AG08395 (cell line): ENCODE measurements at regions not wholly inside any gene's neighbourhood (a gene's known extent, or its start where the extent isn't known, plus 50 kb on each side); places are given as distances from the start of the nearest gene placed in this dataset.
"Not testable (repeated sequence)": the region's sequence is repeated elsewhere in the genome, so short reads cannot be mapped to it uniquely, and the experiment has no call there.

Experiments used
- DNase-seq: peaks from one replicate; pipeline ENCODE4 v3.0.0; 2012; ENCODE audit warnings: mixed read lengths, low spot score

GRCh38 chr21:32940079-32941014, 85.4 kb upstream of the OLIG2 start:
- DNase-seq, result peak; percentile 34

- no peak for DNase-seq
Observed at GRCh38 chr21:32941263-32941662, 84.5 kb upstream of the OLIG2 start.

GRCh38 chr21:32946654-32947053, 79.1 kb upstream of the OLIG2 start:
- peak; percentile 7 for DNase-seq

DNA sequence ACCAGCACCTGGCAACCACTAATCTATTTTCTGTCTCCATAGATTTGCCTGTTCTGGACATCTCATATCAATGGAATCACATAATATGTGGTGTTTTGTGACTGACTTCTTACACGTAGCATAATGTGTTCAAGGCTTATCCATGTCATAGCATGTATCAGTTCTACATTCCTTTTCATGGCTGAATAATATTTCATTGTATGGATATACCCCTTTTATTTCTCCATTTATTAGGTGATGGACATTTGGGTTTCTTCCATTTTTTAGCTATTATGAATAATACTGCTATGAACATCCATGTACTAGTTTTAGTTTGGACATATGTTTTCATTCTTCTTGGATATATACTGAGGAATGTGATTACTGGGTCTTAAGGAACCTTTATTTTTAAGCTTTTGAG, 78.0 kb upstream of the OLIG2 start:
- DNase-seq, result no peak

DNA sequence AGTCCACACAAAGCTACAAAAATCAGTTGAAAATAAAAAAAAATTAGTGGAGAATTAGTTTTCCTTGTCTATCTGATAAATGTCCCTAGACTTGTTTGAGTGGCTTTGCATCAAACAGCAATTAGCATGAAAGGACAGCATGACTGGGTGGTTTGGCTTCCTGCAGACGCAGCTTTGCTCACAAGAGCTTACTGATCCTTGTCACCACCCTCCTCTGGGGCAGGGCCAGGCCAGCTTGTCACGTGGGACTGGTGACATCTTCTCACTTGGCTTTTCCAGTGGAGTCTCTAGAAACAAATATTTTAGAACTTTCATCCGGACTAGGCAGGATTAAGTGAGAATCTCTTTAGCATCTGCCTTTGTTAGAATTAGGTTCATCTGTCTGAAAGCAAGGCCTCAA, 76.0 kb upstream of the OLIG2 start:
- DNase-seq, result no peak

DNA sequence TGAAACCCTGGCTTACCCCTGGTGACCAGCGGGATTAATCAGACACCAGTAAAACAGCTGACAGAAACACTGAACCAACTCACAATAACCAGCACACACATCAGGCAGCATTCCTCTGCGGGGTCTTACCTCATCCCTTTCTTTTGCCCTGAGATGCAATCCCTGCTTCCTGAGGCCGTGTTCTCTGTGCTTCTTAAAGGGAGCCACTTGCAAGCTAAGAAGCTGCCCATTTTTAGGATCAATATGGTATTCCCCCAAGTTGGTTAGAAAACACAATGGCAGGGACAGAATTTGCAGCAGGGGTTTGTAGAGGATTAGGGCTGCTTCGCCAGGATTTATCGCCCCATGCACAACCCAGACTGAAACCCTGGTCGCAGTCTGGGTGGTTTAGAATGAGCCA, 74.7 kb upstream of the OLIG2 start:
- DNase-seq, result no peak

DNA sequence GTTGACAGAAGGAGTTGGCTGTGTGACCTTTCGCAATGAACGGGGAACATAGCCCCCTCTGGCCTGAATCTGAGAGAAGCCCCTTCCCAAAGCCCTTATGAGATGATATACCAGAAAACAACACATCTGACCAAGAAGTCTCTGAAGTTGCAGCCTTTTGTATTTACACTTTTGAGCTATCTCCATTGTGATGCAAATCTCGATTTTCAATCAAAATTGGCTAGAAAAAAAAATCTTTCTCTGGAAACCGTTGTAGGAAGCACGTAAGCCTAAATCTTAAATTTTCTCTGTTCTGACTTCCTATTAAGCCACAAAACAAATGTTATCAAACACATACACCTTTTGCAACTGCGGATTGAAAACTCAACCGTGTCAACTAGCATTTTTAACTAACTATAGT, 71.4 kb upstream of the OLIG2 start:
- DNase-seq, result no peak

DNA sequence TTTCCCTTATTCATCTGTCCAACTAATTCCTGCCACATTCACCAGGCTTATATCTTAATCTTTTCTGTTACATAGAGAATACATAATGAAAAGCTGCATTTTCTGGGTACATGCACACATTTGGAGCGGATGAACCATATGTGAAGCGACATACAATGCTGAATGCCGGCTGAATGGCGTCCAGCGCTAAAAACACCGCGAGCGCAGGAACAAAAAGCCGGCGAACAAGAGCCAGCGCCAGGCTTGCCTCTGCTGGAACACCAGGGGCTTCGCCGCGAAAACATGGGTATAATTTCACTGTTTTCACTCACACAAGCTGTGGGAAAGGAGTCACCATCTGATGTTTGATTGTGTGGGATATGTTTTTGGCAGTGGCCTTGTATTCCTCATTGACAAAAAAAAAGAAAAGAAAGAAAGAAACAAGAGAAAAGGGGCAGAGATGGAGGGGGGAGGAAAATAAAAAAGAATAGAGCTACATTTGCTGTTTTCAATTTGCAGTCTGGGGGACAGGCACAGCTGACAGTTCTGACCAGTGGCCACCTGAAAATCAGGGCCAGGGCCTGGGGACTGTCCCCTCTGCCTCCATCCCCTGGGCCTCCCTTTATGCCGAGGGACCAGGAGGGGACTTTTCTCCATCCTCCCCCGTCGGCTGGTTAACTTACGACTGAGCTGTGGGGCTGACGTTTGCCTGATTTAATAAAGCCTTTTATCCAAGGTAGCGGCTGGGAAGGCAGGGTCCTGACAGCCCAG, 70.2 kb upstream of the OLIG2 start:
- no peak for DNase-seq

- DNase-seq, result no peak
Observed at GRCh38 chr21:32956061-32956656, 69.6 kb upstream of the OLIG2 start.

DNA sequence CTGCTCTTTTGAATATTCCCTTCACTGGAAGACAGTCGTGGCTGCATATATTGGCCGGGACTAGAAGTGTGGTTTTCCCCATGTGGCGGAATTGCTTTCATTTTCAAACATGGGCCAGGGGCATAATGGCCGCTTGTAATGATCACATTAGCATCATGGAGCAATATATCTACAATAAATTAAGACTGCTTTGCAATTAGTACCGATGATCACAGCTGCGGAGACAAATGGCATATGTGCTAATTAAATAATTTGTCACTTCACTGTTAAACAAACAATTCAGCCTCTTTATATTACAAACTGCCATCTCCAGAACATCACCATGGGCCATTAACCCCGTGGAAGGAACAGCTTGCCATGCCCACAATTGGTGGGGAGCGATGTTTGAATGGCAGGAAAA, 68.2 kb upstream of the OLIG2 start:
- DNase-seq, result no peak

DNA sequence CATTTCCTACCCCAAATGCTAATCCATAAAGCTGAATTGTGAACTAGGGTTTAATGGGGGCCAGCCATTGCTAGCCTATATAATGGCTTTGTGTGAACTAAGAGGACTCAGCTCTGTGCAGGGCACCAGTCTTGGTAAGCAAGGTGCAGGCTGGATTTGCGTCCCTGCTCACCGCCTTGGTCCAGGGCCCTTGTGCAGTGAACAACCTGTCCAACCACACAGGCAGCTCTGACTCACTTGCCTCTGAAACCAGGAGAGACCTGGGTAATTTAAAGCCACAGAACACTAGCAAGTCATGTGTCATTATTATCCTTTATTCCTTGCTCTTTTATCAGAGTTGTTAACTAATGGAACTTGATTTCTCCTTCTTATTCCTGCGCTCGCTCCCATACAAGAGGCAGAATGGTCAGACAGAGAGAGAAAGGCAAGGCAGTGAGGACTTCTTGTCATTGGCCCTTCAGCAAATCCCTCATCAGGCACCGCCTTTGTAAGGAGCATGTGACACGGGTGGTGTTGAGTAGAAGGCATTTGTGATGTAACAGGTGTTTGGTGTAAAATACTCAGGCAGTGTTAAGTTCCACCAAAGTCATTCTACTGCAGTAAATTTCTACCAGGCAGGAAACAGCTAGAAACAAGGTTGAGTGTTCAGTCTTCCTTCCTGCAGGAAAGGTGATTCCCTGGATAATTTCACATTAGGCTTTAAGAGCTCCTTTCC, 67.3 kb upstream of the OLIG2 start:
- DNase-seq, result no peak

DNA sequence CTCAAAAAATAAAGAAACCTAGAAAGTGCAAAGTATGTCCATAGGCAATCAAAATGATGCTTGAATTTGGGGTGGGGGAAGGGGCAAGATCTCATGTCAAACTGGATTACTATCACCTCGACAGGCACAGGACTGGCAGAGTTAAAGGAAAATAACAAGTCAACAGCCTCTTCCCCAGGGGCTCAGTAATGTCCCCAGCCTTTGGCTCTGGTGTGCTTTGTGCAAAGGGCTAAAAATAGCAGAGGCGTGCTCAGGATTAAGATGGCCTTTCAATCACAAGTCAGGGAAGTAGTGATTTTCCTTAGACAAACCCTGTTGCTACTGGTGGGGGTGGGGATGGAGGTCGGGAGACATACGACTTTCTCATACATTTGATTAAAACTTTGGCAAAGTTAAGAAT, 63.5 kb upstream of the OLIG2 start:
- no peak for DNase-seq

DNA sequence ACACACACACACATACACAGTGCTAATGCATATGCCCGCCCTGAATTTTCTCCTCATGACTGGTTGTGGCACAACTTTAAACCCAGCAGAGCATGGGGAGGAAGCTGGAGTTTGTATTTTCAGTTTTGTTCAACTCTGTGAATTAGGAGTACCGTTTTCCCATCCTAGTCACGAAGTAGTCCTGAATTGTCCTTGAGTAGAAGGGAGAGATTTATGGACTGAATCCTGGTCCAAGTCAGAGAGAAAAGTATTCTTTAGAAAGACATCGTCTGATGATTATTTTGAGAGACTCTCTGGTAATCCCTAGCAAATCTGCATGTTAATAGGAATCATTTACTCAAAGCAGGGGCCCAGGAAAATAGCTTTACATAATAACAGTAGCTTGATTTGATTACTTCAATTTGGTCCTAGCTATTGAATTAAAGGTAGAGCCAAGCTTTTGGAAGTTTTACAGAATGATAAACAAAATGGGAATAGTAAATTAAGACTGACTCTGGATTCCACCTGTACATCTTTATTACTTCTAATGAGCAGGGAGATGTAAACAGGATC, 60.5 kb upstream of the OLIG2 start:
- no peak for DNase-seq

- no peak for DNase-seq
Observed at GRCh38 chr21:32966120-32966519, 59.6 kb upstream of the OLIG2 start.

DNA sequence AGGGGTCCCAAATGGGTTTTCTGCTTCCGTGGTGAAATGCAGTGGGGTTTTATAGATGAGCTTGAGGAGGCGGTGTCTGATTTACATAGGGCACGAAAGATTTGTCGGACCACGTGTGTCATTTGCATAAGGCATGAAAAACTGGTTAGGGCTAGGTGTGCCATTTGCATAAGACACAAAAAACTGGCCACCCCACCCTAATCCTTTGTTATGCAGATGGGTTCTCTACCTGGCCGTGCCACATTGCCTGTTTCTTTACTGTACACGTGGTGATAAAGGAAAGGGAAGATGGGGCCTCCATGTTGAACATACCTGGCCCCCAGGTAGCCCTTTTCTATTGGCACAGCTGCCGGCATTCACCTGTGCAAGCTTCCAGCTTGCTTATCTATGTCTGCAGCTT, 57.6 kb upstream of the OLIG2 start:
- not testable (repeated sequence) for DNase-seq

DNA sequence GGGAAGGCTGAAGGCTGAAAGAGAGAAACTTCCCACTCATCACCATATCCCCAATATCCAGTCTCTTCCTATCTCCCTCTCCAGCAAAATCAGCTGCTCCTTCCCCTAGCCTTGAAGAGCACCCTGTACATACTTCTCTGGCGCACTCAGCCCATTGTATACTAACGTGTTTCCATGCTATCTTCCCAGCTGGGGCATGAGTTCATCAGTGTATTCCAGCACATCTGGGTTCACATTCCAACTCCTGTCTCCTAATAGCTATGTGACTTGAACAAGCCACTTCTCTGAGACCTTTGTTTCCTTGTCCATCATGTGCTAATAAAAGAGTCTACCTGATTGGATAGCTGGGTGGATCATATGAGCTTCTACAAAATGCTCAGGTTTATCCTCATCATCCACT, 51.1 kb upstream of the OLIG2 start:
- DNase-seq, result no peak

DNA sequence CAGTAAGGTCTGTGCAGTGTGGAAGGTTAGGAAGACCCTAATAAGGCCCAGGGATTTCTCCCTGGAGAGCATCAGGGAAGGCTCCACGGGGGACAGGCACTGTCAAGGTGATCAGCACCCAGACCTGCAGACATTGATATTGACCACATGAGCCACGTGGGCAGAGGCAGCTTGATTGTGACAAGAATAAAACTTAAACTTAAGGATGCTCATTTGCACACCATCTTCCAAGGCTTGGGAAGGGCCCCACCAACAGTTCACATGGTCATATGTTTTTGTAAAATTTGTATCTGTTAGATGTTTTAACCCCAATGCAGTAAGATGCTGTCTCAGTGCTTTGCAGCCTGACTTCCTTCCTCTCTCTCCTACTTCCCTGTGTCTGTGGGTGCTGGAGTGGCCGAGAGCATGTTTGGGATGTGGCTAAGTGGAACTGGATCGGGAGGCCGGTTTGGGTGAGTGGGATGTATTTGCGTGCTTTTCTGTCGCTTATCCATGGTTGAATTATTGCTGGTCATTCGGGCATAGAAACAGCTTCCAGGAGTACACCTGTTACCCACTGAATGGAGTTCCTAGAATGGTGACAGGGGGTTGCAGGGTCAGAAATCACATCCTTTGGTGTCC, 49.8 kb upstream of the OLIG2 start:
- no peak for DNase-seq
